H9 (cell line): ENCODE measurements at regions not wholly inside any gene's neighbourhood (a gene's known extent, or its start where the extent isn't known, plus 50 kb on each side); places are given as distances from the start of the nearest gene placed in this dataset.

Source experiments
- DNase-seq: peaks from one replicate; pipeline ENCODE4 v3.0.0-alpha.2; 2017
- H2AFZ ChIP-seq: one replicate; pipeline ENCODE4 v1.6.1; 2013; ENCODE audit warnings: mild to moderate bottlenecking, low read length, control low read depth, moderate library complexity
- H2AK5ac ChIP-seq: 2 replicates; pipeline ENCODE4 v1.6.1; 2013; ENCODE audit warnings: low read length, control low read depth, mixed read lengths; ENCODE audit not compliant: insufficient read length
- H2BK120ac ChIP-seq: one replicate; pipeline ENCODE4 v1.6.1; 2013; ENCODE audit warnings: low read depth, mild to moderate bottlenecking, low read length, control low read depth, inconsistent platforms; ENCODE audit not compliant: poor library complexity, severe bottlenecking
- H2BK12ac ChIP-seq: 2 replicates; pipeline ENCODE4 v1.6.1; 2013; ENCODE audit warnings: low read length, control low read depth, mixed read lengths, low read depth; ENCODE audit not compliant: insufficient read length
- H2BK15ac ChIP-seq: 2 replicates; pipeline ENCODE4 v1.6.1; 2013; ENCODE audit warnings: low read depth, low read length, control low read depth
- H2BK20ac ChIP-seq: one replicate; pipeline ENCODE4 v1.6.1; 2013; ENCODE audit warnings: low read depth, mild to moderate bottlenecking, low read length, control low read depth, inconsistent platforms; ENCODE audit not compliant: poor library complexity, severe bottlenecking
- H2BK5ac ChIP-seq: 2 replicates; pipeline ENCODE4 v1.6.1; 2013; ENCODE audit warnings: low read length, control low read depth, mixed read lengths; ENCODE audit not compliant: insufficient read length
- H3K14ac ChIP-seq: 2 replicates; pipeline ENCODE4 v1.6.1; 2013; ENCODE audit warnings: low read length, control low read depth; ENCODE audit not compliant: insufficient read depth
- H3K18ac ChIP-seq: 2 replicates; pipeline ENCODE4 v1.6.1; 2013; ENCODE audit warnings: low read depth, mild to moderate bottlenecking, mixed read lengths, low read length, control low read depth; ENCODE audit not compliant: insufficient read length
- H3K23ac ChIP-seq: 2 replicates; pipeline ENCODE4 v1.6.1; 2013; ENCODE audit warnings: low read length, control low read depth, mixed read lengths, low read depth; ENCODE audit not compliant: insufficient read length
- H3K23me2 ChIP-seq: 2 replicates; pipeline ENCODE4 v1.6.1; 2013; ENCODE audit warnings: low read depth, mild to moderate bottlenecking, mixed read lengths, low read length, control low read depth; ENCODE audit not compliant: insufficient read length, poor library complexity, severe bottlenecking
- H3K27ac ChIP-seq: 2 replicates; pipeline ENCODE4 v1.5.1; 2013; ENCODE audit warnings: low read length, control low read depth, mixed read lengths, low read depth; ENCODE audit not compliant: insufficient read length
- H3K27me3 ChIP-seq: 2 replicates; pipeline ENCODE4 v1.6.1; 2013; ENCODE audit warnings: low read length, control low read depth, inconsistent platforms; ENCODE audit not compliant: insufficient read depth
- H3K4ac ChIP-seq: 2 replicates; pipeline ENCODE4 v1.6.1; 2013; ENCODE audit warnings: low read depth, mild to moderate bottlenecking, control low read depth, inconsistent platforms, low read length, moderate library complexity
- H3K4me1 ChIP-seq: 2 replicates; pipeline ENCODE4 v1.6.1; 2013; ENCODE audit warnings: low read length, control low read depth, inconsistent platforms; ENCODE audit not compliant: insufficient read depth
- H3K4me2 ChIP-seq: 2 replicates; pipeline ENCODE4 v1.6.1; 2013; ENCODE audit warnings: low read length, control low read depth, mixed read lengths; ENCODE audit not compliant: insufficient read length, insufficient read depth
- H3K56ac ChIP-seq: 2 replicates; pipeline ENCODE4 v1.6.1; 2013; ENCODE audit warnings: low read depth, mild to moderate bottlenecking, mixed read lengths, low read length, control low read depth; ENCODE audit not compliant: insufficient read length
- H3K79me1 ChIP-seq: 2 replicates; pipeline ENCODE4 v1.6.1; 2013; ENCODE audit warnings: low read depth, mild to moderate bottlenecking, moderate library complexity, low read length, control low read depth, inconsistent platforms; ENCODE audit not compliant: insufficient read depth, poor library complexity, severe bottlenecking
- H3K79me2 ChIP-seq: 2 replicates; pipeline ENCODE4 v1.6.1; 2013; ENCODE audit warnings: low read length, control low read depth, inconsistent platforms; ENCODE audit not compliant: insufficient read depth
- H3K9ac ChIP-seq: 2 replicates; pipeline ENCODE4 v1.6.1; 2013; ENCODE audit warnings: low read length, control low read depth, mixed read lengths; ENCODE audit not compliant: insufficient read length; ENCODE audit errors: extremely low read depth
- H3K9me3 ChIP-seq: one replicate; pipeline ENCODE4 v1.6.1; 2013; ENCODE audit warnings: low read depth, low read length, inconsistent platforms; ENCODE audit not compliant: control insufficient read depth
- H3T11ph ChIP-seq: one replicate; pipeline ENCODE4 v1.6.1; 2013; ENCODE audit warnings: mild to moderate bottlenecking, low read length, control low read depth, inconsistent platforms
- H4K20me1 ChIP-seq: one replicate; pipeline ENCODE4 v1.6.1; 2013; ENCODE audit not compliant: control insufficient read depth, insufficient read length, insufficient read depth
- H4K5ac ChIP-seq: 2 replicates; pipeline ENCODE4 v1.6.1; 2013; ENCODE audit warnings: low read depth, mild to moderate bottlenecking, mixed read lengths, low read length, control low read depth; ENCODE audit not compliant: insufficient read length
- H4K8ac ChIP-seq: replicated peaks from 2 replicates; pipeline ENCODE4 v1.6.1; 2013; ENCODE audit warnings: low read length, control low read depth, mixed read lengths, low read depth; ENCODE audit not compliant: insufficient read length
- H4K91ac ChIP-seq: 2 replicates; pipeline ENCODE4 v1.6.1; 2013; ENCODE audit warnings: low read depth, mild to moderate bottlenecking, moderate library complexity, mixed read lengths, low read length, control low read depth; ENCODE audit not compliant: insufficient read length
- H3K27ac Mint-ChIP-seq, 3 experiments: 2 replicates in 2 of 3; 3 replicates in 1 of 3; pipeline ENCODE4 v1.8.0; 2020 to 2021; ENCODE audit warnings: mixed read lengths in 3 of 3, mild to moderate bottlenecking in 1 of 3, moderate library complexity in 1 of 3
- H3K27me3 Mint-ChIP-seq: 2 replicates; pipeline ENCODE4 v1.8.0; 2021; ENCODE audit warnings: low read depth, mild to moderate bottlenecking, moderate library complexity, mixed read lengths
- H3K36me3 Mint-ChIP-seq, 3 experiments: 2 replicates in 2 of 3; 3 replicates in 1 of 3; pipeline ENCODE4 v1.8.0; 2020 to 2021; ENCODE audit warnings: low read depth in 3 of 3, mixed read lengths in 3 of 3; ENCODE audit not compliant: insufficient read depth in 1 of 3
- H3K4me1 Mint-ChIP-seq, 2 experiments: 2 replicates each; pipeline ENCODE4 v1.8.0; 2020; ENCODE audit warnings: mixed read lengths in 2 of 2
- H3K4me3 Mint-ChIP-seq, 2 experiments: 2 replicates in 1 of 2; 3 replicates in 1 of 2; pipeline ENCODE4 v1.8.0; 2020 to 2021; ENCODE audit warnings: mild to moderate bottlenecking in 2 of 2, mixed read lengths in 2 of 2, moderate library complexity in 1 of 2
- H3K9me3 Mint-ChIP-seq, 2 experiments: 2 replicates in 1 of 2; 3 replicates in 1 of 2; pipeline ENCODE4 v1.8.0; 2020; ENCODE audit warnings: mild to moderate bottlenecking in 2 of 2, mixed read lengths in 2 of 2, moderate library complexity in 1 of 2
- WGBS: extraction: QIAGEN DNeasy Blood & Tissue Kit; methylation state at CpG from one replicate; pipeline ENCODE4 v1.1.7; 2013; ENCODE audit warnings: missing lambda C conversion rate, low lambda C conversion rate, mixed read lengths; ENCODE audit not compliant: insufficient read length; ENCODE audit errors: extremely low coverage; 5-methylcytosine and 5-hydroxymethylcytosine counted together
- TF ChIP-seq, protein P1 (sequence below): fragments of 200-600 bp; sonication (generic); conservative IDR thresholded peaks from 3 replicates; pipeline ENCODE4 v1.8.0; 2021; ENCODE audit warnings: antibody characterized with exemption, mild to moderate bottlenecking

DNA sequence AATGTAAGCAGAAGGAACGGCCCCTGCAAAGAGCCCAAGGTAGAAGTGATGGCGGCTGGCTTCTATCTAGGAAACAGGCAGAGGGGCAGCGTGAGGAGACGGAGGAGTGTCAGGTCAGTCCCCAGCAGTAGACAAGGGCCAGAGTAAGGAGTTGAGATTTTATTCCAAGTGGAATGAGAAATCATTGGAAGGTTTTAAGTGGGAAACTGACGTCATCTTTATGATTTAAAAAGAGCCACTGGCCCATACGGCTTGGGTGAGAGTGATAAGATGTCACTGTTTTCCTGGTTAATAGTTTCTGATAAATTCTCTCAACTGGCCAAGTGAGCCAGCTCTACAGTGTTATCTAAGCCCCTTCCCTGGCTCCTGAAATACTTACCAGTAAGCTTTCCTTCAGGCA, 103.2 kb upstream of the CAMK1G start:
- Histone ChIP-seq H3K23me2 (no peaks in the 10 kb centered on the region), H3K23ac (no peak overlapping the region), H3K79me2 (no peaks in the 10 kb centered on the region), H2AK5ac (no peak overlapping the region), H3K9ac (no peak overlapping the region), H3K79me1 (no peaks in the 10 kb centered on the region), H4K20me1 (no peaks in the 10 kb centered on the region), H3K4me1 (no peaks in the 10 kb centered on the region), H3K27ac (no peak overlapping the region), H3K14ac (no peak overlapping the region), H3K4me2 (no peak overlapping the region), H3K18ac (no peak overlapping the region), H3K4ac (no peak overlapping the region), H2BK15ac (no peak overlapping the region), H4K91ac (no peak overlapping the region), H3K56ac (no peak overlapping the region), H4K5ac (no peak overlapping the region), H2BK5ac (no peak overlapping the region), H2AFZ (no peak overlapping the region), H3T11ph (no peak overlapping the region), H4K8ac (no peak overlapping the region), H3K9me3 (no peaks in the 10 kb centered on the region), H3K27me3 (no peaks in the 10 kb centered on the region), H2BK120ac (no peak overlapping the region), H2BK20ac (no peak overlapping the region), H2BK12ac (no peak overlapping the region)
- peaks cover 1 to 2% of the 10 kb centered on the region in 2 experiments; a peak in 4 of 5 replicates for H3K9me3 Mint-ChIP-seq
- no peak for DNase-seq
- peaks cover 7% of the 10 kb centered on the region for H3K27me3 Mint-ChIP-seq
- H3K36me3 Mint-ChIP-seq: peaks cover under 1 to 2% (median 2%) of the 10 kb centered on the region in 3 experiments; a peak in 6 of 7 replicates
- H3K4me3 Mint-ChIP-seq: no peak overlapping the region
- no peak overlapping the region for H3K27ac Mint-ChIP-seq
- TF ChIP-seq, protein P1, sequence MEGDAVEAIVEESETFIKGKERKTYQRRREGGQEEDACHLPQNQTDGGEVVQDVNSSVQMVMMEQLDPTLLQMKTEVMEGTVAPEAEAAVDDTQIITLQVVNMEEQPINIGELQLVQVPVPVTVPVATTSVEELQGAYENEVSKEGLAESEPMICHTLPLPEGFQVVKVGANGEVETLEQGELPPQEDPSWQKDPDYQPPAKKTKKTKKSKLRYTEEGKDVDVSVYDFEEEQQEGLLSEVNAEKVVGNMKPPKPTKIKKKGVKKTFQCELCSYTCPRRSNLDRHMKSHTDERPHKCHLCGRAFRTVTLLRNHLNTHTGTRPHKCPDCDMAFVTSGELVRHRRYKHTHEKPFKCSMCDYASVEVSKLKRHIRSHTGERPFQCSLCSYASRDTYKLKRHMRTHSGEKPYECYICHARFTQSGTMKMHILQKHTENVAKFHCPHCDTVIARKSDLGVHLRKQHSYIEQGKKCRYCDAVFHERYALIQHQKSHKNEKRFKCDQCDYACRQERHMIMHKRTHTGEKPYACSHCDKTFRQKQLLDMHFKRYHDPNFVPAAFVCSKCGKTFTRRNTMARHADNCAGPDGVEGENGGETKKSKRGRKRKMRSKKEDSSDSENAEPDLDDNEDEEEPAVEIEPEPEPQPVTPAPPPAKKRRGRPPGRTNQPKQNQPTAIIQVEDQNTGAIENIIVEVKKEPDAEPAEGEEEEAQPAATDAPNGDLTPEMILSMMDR: no peak
- no CpG with 5 or more reads among the region's 6 CpGs for WGBS
- H3K4me1 Mint-ChIP-seq: no peaks in the 10 kb centered on the region; a peak in 1 of 4 replicates
